CD4-positive, alpha-beta memory T cell (primary cell): ENCODE measurements at regions not wholly inside any gene's neighbourhood (a gene's known extent, or its start where the extent isn't known, plus 50 kb on each side); places are given as distances from the start of the nearest gene placed in this dataset.

Experiments
- CTCF ChIA-PET: fragments of 350-600 bp; sonication (Branson Sonifier 250); formaldehyde crosslinking; loops from one replicate; lab custom pipeline; 2021; ENCODE audit warnings: inconsistent platforms; ENCODE audit not compliant: partially characterized antibody; lab: Charles Lee
- POLR2A ChIA-PET: fragments of 350-600 bp; sonication (Branson Sonifier 250); formaldehyde crosslinking; loops from one replicate; lab custom pipeline; 2021; ENCODE audit not compliant: partially characterized antibody; lab: Charles Lee
- DNase-seq, 5 donors: peaks; one replicate each; pipeline versions ENCODE4 v3.0.0 to v3.0.0-alpha.2; 2020 to 2022; ENCODE audit warnings: mixed read lengths in 1 of 5
- H3K27ac ChIP-seq: one replicate; pipeline ENCODE4 v1.7.0; 2013; ENCODE audit warnings: low read depth, low read length
- H3K27me3 ChIP-seq: 2 replicates; pipeline ENCODE4 v1.7.0; 2013; ENCODE audit warnings: mild to moderate bottlenecking, low read length, moderate library complexity; ENCODE audit not compliant: insufficient read depth
- H3K36me3 ChIP-seq: 2 replicates; pipeline ENCODE4 v1.7.0; 2013; ENCODE audit warnings: mild to moderate bottlenecking, low read length, moderate library complexity; ENCODE audit not compliant: insufficient read depth
- H3K4me1 ChIP-seq: 2 replicates; pipeline ENCODE4 v1.7.0; 2013; ENCODE audit warnings: mild to moderate bottlenecking, low read length, moderate library complexity; ENCODE audit not compliant: insufficient read depth
- H3K4me3 ChIP-seq, 2 donors: one replicate each; pipeline ENCODE4 v1.7.0; 2013; ENCODE audit warnings: low read length in 2 of 2, mild to moderate bottlenecking in 1 of 2
- H3K9me3 ChIP-seq, 2 donors: one replicate each; pipeline ENCODE4 v1.7.0; 2013; ENCODE audit warnings: low read length in 2 of 2, control low read depth in 1 of 2; ENCODE audit not compliant: control insufficient read depth in 1 of 2
- H3K27ac Mint-ChIP-seq, 7 donors: one replicate each; pipeline ENCODE4 v1.8.0; 2020 to 2021; ENCODE audit warnings: mixed read lengths in 7 of 7, mild to moderate bottlenecking in 6 of 7, inconsistent platforms in 3 of 7, moderate library complexity in 3 of 7
- H3K27me3 Mint-ChIP-seq, 2 donors: one replicate each; pipeline ENCODE4 v1.8.0; 2020 to 2021; ENCODE audit warnings: mixed read lengths in 2 of 2
- H3K36me3 Mint-ChIP-seq, 2 donors: one replicate each; pipeline ENCODE4 v1.8.0; 2020 to 2021; ENCODE audit warnings: mixed read lengths in 2 of 2, inconsistent platforms in 1 of 2, mild to moderate bottlenecking in 1 of 2
- H3K4me1 Mint-ChIP-seq, 4 donors: one replicate each; pipeline ENCODE4 v1.8.0; 2020 to 2021; ENCODE audit warnings: mixed read lengths in 4 of 4, mild to moderate bottlenecking in 1 of 4
- H3K4me3 Mint-ChIP-seq, 8 donors: one replicate each; pipeline ENCODE4 v1.8.0; 2020 to 2021; ENCODE audit warnings: mixed read lengths in 8 of 8, mild to moderate bottlenecking in 7 of 8, moderate library complexity in 6 of 8, inconsistent platforms in 3 of 8
- H3K9me3 Mint-ChIP-seq, 8 donors: one replicate each; pipeline ENCODE4 v1.8.0; 2020 to 2021; ENCODE audit warnings: mixed read lengths in 8 of 8, mild to moderate bottlenecking in 5 of 8, inconsistent platforms in 3 of 8, moderate library complexity in 1 of 8
- intact Hi-C: fragments of 100-400 bp; cut with micrococcal nuclease; formaldehyde crosslinking; loops from one replicate; pipeline ENCODE4 v1.15.1; 2023

DNA sequence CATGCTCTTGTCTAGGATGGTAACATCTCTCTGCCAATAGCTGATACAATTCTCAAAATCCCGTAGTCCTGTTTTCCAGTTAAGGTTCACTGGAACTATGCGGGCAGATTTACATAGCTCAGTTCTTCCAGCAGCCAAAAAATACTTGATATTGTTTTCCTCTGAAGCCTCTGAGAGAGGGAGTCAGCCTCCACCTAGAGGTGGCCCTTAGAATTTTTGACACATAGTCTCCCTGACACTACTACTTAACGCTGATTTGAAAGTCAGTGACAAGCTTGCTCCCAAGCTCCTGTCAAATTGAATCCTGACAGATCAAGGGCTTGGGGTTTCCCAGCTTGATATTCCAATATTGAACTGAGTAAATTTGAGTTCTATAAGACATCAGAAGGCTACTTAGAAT is 1780.1 kb downstream of the TP53TG3F start:
- no peaks in the 10 kb centered on the region for H3K9me3 ChIP-seq
- H3K4me3 ChIP-seq, result no peak overlapping the region
- no peaks in the 10 kb centered on the region for H3K36me3 Mint-ChIP-seq
- intact Hi-C loops, result no loop called here
- H3K4me1 ChIP-seq, result no peaks in the 10 kb centered on the region
- H3K27me3 ChIP-seq, result no peaks in the 10 kb centered on the region
- no peaks in the 10 kb centered on the region for H3K27me3 Mint-ChIP-seq
- peaks cover 3 to 47% (median 24%) of the 10 kb centered on the region in 8 donors for H3K9me3 Mint-ChIP-seq
- DNase-seq, result no peak
- ChIA-PET POLR2A (no interaction called here), CTCF (no interaction called here)
- H3K27ac ChIP-seq, result no peak overlapping the region
- H3K4me3 Mint-ChIP-seq, result no peak overlapping the region
- H3K36me3 ChIP-seq, result no peaks in the 10 kb centered on the region
- no peaks in the 10 kb centered on the region for H3K4me1 Mint-ChIP-seq
- no peak overlapping the region for H3K27ac Mint-ChIP-seq

DNA sequence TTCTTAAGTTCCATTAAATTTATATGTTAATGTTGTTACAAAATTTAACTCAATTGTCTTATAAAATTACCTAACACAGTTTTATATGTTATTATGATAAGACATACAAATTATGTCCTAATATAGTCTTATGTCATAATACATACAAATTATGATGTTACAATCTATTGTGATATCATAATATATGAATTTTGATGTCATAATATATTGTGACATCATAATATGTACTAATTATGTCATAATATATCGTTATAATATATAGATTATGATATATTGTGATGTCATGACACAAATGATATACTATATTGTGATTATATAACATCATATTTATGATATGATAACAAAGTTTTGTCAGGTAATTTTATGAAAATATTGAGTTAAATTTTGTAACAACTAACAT is 1789.6 kb downstream of the TP53TG3F start:
- H3K9me3 Mint-ChIP-seq, result peaks cover 0 to 54% (median 26%) of the 10 kb centered on the region in 8 donors

DNA sequence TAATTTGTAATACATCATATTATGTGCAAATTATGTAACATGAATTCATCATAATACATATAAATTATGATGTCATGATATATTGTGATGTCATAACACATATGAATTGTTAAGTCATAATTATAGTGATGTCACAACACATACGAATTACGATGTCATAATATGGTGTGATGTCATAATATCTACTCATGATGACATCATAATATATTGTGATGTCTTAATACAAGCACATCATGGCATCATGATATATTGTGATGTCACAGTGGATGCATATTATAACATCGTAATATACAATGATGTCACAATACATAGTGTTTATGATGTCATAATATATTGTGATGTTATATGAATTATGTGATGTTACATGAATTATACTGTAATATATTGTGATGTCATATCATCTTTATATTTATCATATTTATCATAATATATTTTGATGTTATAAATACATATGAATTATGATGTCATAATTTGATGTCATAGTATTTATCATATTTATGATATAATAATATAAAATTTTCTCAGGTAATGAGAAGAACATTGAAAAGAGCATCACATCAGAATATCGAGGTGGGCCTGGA is 1793.0 kb downstream of the TP53TG3F start:
- no peak for DNase-seq
- POLR2A ChIA-PET, result no interaction called here

More for the DNA sequence above, 1789.6 kb downstream of the TP53TG3F start:
- intact Hi-C loops, result no loop called here
- no peak for DNase-seq
- Histone ChIP-seq H3K27me3 (no peaks in the 10 kb centered on the region), H3K4me3 (no peak overlapping the region), H3K27ac (no peak overlapping the region), H3K4me1 (no peaks in the 10 kb centered on the region), H3K36me3 (no peaks in the 10 kb centered on the region), H3K9me3 (peaks cover 0 to 19% of the 10 kb centered on the region in 2 donors)
- peaks cover 0 to 6% (median 0%) of the 10 kb centered on the region in 4 donors for H3K4me1 Mint-ChIP-seq
- H3K27me3 Mint-ChIP-seq, result no peaks in the 10 kb centered on the region
- CTCF ChIA-PET, result no interaction called here
- no peaks in the 10 kb centered on the region for H3K36me3 Mint-ChIP-seq
- POLR2A ChIA-PET, result no interaction called here
- H3K27ac Mint-ChIP-seq, result no peak overlapping the region
- H3K4me3 Mint-ChIP-seq, result no peak overlapping the region

DNA sequence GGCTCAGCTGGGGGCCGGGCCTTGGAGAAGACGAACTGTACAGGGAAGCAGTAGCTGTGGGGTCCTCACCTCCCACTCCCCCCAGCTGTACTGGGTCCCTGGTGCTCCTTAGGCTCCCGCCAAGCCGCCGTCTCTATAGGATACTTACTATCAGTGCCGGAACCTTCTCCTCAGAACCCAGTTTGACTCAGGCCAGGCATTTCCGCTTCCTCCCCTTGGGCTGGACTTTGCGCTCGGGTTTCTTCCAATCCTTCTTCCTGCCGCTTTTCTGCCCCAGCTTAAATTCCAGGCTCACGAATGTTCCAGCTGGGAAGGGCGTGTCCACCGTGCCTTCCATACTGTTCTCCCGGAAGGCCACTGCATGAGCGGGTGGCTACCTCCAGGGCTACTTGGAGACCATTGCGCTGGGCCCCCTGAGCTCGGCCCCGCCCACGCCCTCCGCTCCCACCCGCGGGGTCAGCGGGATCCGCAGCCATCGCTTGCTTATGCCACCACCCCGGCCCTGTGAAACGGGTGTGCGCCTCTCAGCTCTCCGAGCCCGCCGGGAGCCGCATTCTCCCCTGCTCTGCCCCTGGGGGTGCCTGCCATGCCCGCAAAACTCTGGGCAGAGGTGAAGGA is 1795.9 kb downstream of the TP53TG3F start:
- H3K4me1 ChIP-seq, result no peaks in the 10 kb centered on the region
- no peak overlapping the region for H3K4me3 Mint-ChIP-seq
- ChIA-PET POLR2A (no interaction called here), CTCF (no interaction called here)
- H3K4me1 Mint-ChIP-seq, result no peaks in the 10 kb centered on the region
- no peaks in the 10 kb centered on the region for H3K36me3 Mint-ChIP-seq
- no peak overlapping the region for H3K4me3 ChIP-seq
- H3K27me3 ChIP-seq, result no peaks in the 10 kb centered on the region
- peaks cover 0 to 40% (median 22%) of the 10 kb centered on the region in 8 donors for H3K9me3 Mint-ChIP-seq
- H3K36me3 ChIP-seq, result no peaks in the 10 kb centered on the region
- H3K27ac ChIP-seq, result no peak overlapping the region
- H3K27ac Mint-ChIP-seq, result no peak overlapping the region
- no peak for DNase-seq
- H3K9me3 ChIP-seq, result peaks cover 0 to 8% of the 10 kb centered on the region in 2 donors
- intact Hi-C loops, result no loop called here
- no peaks in the 10 kb centered on the region for H3K27me3 Mint-ChIP-seq

More for the DNA sequence above, 1793.0 kb downstream of the TP53TG3F start:
- intact Hi-C loops, result no loop called here
- H3K36me3 Mint-ChIP-seq, result no peaks in the 10 kb centered on the region
- H3K4me1 Mint-ChIP-seq, result no peaks in the 10 kb centered on the region
- Histone ChIP-seq H3K36me3 (no peaks in the 10 kb centered on the region), H3K27ac (no peak overlapping the region), H3K4me3 (no peak overlapping the region), H3K9me3 (peaks cover 0 to 12% of the 10 kb centered on the region in 2 donors), H3K4me1 (no peaks in the 10 kb centered on the region), H3K27me3 (no peaks in the 10 kb centered on the region)
- no peak overlapping the region for H3K4me3 Mint-ChIP-seq
- no peak overlapping the region for H3K27ac Mint-ChIP-seq
- CTCF ChIA-PET, result no interaction called here
- no peaks in the 10 kb centered on the region for H3K27me3 Mint-ChIP-seq
- peaks cover 0 to 46% (median 27%) of the 10 kb centered on the region in 8 donors for H3K9me3 Mint-ChIP-seq

DNA sequence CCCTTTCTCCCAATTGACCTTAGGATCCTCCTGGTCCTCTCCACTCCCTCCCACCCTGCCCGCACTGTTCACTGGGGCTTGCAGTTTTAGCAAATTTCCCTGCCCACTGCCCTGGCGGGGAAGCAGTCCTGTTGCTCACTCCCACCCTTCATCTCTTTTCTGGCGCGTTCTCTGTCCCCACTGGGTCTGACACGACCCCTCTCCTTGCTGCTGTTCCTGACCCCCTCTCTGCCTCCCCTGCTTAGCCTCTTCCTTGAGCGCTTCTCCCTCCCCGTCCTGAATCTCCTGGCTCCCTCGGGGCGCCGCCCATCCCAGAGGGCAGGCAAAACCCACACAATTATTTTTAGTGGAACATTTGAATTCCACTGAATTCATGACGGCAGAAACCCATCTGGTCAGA is 1796.4 kb downstream of the TP53TG3F start:
- no peaks in the 10 kb centered on the region for H3K4me1 ChIP-seq
- Mint-ChIP-seq H3K4me3 (no peak overlapping the region), H3K9me3 (peaks cover 0 to 37% (median 22%) of the 10 kb centered on the region in 8 donors), H3K4me1 (no peaks in the 10 kb centered on the region), H3K27ac (no peak overlapping the region), H3K27me3 (no peaks in the 10 kb centered on the region), H3K36me3 (no peaks in the 10 kb centered on the region)
- H3K4me3 ChIP-seq, result no peak overlapping the region
- H3K27me3 ChIP-seq, result no peaks in the 10 kb centered on the region
- ChIA-PET CTCF (no interaction called here), POLR2A (no interaction called here)
- no peak overlapping the region for H3K27ac ChIP-seq
- H3K9me3 ChIP-seq, result peaks cover 0 to 8% of the 10 kb centered on the region in 2 donors
- intact Hi-C loops, result no loop called here
- no peaks in the 10 kb centered on the region for H3K36me3 ChIP-seq
- no peak for DNase-seq

DNA sequence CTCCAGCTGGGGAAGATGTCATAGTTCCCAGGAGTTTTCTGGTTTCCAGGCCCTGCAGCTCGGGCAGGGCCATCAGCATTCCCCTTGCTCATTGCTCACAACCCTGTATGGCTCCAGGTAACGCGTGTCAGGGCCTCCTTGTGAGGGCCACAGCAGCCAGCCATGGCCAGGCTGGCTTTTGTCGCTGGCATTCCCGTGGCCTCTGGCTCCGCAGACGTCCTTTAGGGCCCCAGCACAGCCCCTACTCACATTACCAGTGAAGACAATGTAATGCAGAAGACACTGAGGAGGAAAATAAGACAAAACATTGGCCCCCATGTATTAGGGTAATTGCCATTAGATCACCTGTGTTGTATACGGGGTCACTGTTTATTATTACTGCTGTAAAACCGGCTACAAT is 1799.0 kb downstream of the TP53TG3F start:
- no peaks in the 10 kb centered on the region for H3K36me3 Mint-ChIP-seq
- no peak for DNase-seq
- Histone ChIP-seq H3K9me3 (no peaks in the 10 kb centered on the region), H3K36me3 (no peaks in the 10 kb centered on the region), H3K27ac (no peak overlapping the region), H3K27me3 (no peaks in the 10 kb centered on the region), H3K4me3 (no peak overlapping the region), H3K4me1 (no peaks in the 10 kb centered on the region)
- CTCF ChIA-PET, result no interaction called here
- no peak overlapping the region for H3K27ac Mint-ChIP-seq
- POLR2A ChIA-PET, result no interaction called here
- peaks cover 0 to 1% (median 0%) of the 10 kb centered on the region in 4 donors for H3K4me1 Mint-ChIP-seq
- peaks cover 3 to 30% (median 17%) of the 10 kb centered on the region in 8 donors for H3K9me3 Mint-ChIP-seq
- peak overlapping the region in 1 of 8 donors; percentile 2 for H3K4me3 Mint-ChIP-seq
- intact Hi-C loops, result no loop called here
- no peaks in the 10 kb centered on the region for H3K27me3 Mint-ChIP-seq

DNA sequence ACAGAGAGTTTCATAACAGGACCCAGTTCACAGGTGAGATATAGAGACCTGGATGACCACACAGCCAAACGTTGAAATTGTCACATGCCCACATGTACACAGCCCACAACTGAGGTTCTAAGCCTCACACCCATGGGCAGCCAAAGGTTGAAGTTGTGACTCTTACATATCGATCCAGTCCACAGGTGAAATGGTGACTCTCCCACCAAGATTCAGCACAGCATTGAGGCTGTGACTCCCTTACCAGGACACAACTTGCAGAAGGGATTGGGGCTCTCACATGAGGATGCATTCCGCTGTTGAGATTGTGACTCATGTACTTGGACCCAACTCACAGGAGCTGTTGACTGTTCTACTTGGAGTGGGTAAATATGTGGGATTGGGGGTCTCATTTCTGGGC is 1836.4 kb downstream of the TP53TG3F start:
- no peaks in the 10 kb centered on the region for H3K36me3 ChIP-seq
- H3K27ac ChIP-seq, result no peak overlapping the region
- Mint-ChIP-seq H3K4me3 (no peak overlapping the region), H3K4me1 (no peaks in the 10 kb centered on the region), H3K27ac (no peak overlapping the region), H3K27me3 (no peaks in the 10 kb centered on the region), H3K9me3 (peaks cover 3 to 42% (median 15%) of the 10 kb centered on the region in 8 donors), H3K36me3 (no peaks in the 10 kb centered on the region)
- no peak overlapping the region for H3K4me3 ChIP-seq
- intact Hi-C loops, result no loop called here
- H3K4me1 ChIP-seq, result no peaks in the 10 kb centered on the region
- H3K9me3 ChIP-seq, result peaks cover 0 to 7% of the 10 kb centered on the region in 2 donors
- POLR2A ChIA-PET, result no interaction called here
- DNase-seq, result no peak
- CTCF ChIA-PET, result no interaction called here
- H3K27me3 ChIP-seq, result no peaks in the 10 kb centered on the region
